ENCODE measurements at regions not wholly inside any gene's neighbourhood (a gene's known extent, or its start where the extent isn't known, plus 50 kb on each side); places are given as distances from the start of the nearest gene placed in this dataset.

DNA sequence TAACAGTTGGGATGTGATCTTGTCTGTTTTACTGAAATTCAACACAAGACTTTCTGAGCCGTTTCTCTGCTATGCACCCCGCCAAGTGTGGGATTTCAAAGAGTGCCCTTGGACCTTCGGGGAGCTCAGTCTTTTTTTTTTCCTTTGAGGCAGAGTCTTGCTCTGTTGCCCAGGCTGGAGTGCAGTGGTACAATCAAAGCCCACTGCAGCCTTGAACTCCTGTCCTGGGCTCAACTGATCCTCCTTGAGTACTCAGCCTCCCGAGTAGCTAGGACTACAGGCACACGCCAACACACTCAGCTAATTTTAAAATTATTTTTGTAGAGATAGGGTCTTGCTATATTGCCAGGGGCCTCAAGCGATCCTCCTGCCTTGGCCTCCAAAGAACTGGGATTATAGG, 162.9 kb downstream of the BAMBI start:
- H3K27me3 ChIP-seq (ENCODE audit: insufficient read depth, low read length): no peaks in the 10 kb centered on the region
- peaks cover 30% of the 10 kb centered on the region for H3K4me1 ChIP-seq (ENCODE audit: control insufficient read depth, insufficient read depth, low read length, unreplicated experiment)
- H3K4me3 ChIP-seq (ENCODE audit: low read depth, low read length): no peak overlapping the region
- H3K27ac ChIP-seq (ENCODE audit: low read depth, low read length): peak overlapping the region; percentile 24; the same call in 1 of the 2 replicates
- no peaks in the 10 kb centered on the region for H3K36me3 ChIP-seq (ENCODE audit: insufficient read depth, low read length)
- H3K79me2 ChIP-seq (ENCODE audit: control insufficient read depth, insufficient read depth, low read length, unreplicated experiment): no peaks in the 10 kb centered on the region
- no peak overlapping the region for H2AFZ ChIP-seq (ENCODE audit: low read length, unreplicated experiment)

DNA sequence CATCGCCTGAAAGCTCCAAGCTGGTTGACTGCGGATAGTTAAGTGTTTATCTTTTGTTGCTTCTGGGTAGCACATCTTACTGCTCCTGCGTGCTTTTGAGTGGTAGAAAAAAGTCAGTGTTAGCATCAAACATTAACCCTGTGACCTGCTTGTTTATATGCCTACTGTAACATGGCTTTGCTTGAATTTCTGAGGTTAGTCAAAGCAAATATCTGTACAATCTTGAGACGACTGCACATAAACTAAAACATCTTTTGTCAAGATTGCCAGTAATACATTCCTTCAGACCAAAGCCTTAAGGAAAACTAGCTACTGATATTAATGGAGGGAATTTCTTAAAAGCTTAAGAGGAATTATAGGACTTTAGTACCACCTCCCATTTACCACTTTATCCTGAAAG, 163.7 kb downstream of the BAMBI start:
- Histone ChIP-seq H3K4me3 (ENCODE audit: low read depth, low read length) (no peak overlapping the region), H2AFZ (ENCODE audit: low read length, unreplicated experiment) (no peak overlapping the region), H3K4me1 (ENCODE audit: control insufficient read depth, insufficient read depth, low read length, unreplicated experiment) (peaks cover 30% of the 10 kb centered on the region), H3K36me3 (ENCODE audit: insufficient read depth, low read length) (no peaks in the 10 kb centered on the region), H3K79me2 (ENCODE audit: control insufficient read depth, insufficient read depth, low read length, unreplicated experiment) (no peaks in the 10 kb centered on the region), H3K27ac (ENCODE audit: low read depth, low read length) (peak overlapping the region; percentile 84; the same call in 1 of the 2 replicates), H3K27me3 (ENCODE audit: insufficient read depth, low read length) (no peaks in the 10 kb centered on the region)

DNA sequence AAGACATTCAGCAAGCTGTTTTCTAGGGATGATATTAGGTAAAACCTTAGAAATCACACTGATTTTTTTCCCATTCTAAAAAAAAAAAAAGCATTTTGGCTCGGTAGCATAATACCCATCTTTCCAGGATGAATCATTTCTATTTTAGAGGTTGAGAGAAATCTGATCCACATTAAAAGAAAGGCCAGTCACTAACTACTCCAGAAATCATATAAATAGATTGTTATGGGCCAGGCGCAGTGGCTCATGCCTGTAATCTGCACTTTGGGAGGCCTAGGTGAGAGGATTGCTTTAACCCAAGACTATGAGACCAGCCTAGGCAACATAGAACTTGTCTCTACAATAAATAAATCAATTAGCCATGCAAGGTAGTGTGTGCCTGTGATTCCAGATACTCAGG, 164.3 kb downstream of the BAMBI start:
- Histone ChIP-seq H3K27ac (ENCODE audit: low read depth, low read length) (peak overlapping the region; percentile 84), H3K36me3 (ENCODE audit: insufficient read depth, low read length) (no peaks in the 10 kb centered on the region), H3K4me3 (ENCODE audit: low read depth, low read length) (no peak overlapping the region), H3K4me1 (ENCODE audit: control insufficient read depth, insufficient read depth, low read length, unreplicated experiment) (peaks cover 30% of the 10 kb centered on the region), H3K79me2 (ENCODE audit: control insufficient read depth, insufficient read depth, low read length, unreplicated experiment) (no peaks in the 10 kb centered on the region), H3K27me3 (ENCODE audit: insufficient read depth, low read length) (no peaks in the 10 kb centered on the region), H2AFZ (ENCODE audit: low read length, unreplicated experiment) (no peak overlapping the region)

DNA sequence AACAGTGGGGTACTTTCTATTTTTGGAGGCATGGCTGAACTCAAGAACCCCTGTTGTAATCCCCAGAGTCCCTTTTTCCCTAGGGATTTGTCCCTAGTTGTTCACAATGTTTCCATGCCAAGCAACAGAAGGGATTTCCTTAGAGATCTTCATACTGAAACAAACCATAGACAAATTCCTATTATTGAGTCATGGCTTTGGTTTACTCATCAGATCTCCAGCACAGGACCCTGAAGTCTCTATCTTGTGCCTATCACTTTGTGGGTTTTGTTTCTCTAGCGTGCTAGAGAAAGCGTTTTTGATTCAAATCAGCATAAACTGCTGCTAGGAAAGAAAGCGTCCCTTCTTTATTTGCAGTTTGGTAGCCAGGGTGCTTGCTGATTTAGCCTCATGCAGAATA, 165.0 kb downstream of the BAMBI start:
- H3K4me3 ChIP-seq (ENCODE audit: low read depth, low read length): no peak overlapping the region
- H3K79me2 ChIP-seq (ENCODE audit: control insufficient read depth, insufficient read depth, low read length, unreplicated experiment): no peaks in the 10 kb centered on the region
- no peak overlapping the region for H2AFZ ChIP-seq (ENCODE audit: low read length, unreplicated experiment)
- H3K27me3 ChIP-seq (ENCODE audit: insufficient read depth, low read length): no peaks in the 10 kb centered on the region
- H3K36me3 ChIP-seq (ENCODE audit: insufficient read depth, low read length): no peaks in the 10 kb centered on the region
- peaks cover 30% of the 10 kb centered on the region for H3K4me1 ChIP-seq (ENCODE audit: control insufficient read depth, insufficient read depth, low read length, unreplicated experiment)
- peak overlapping the region; percentile 84 for H3K27ac ChIP-seq (ENCODE audit: low read depth, low read length)

DNA sequence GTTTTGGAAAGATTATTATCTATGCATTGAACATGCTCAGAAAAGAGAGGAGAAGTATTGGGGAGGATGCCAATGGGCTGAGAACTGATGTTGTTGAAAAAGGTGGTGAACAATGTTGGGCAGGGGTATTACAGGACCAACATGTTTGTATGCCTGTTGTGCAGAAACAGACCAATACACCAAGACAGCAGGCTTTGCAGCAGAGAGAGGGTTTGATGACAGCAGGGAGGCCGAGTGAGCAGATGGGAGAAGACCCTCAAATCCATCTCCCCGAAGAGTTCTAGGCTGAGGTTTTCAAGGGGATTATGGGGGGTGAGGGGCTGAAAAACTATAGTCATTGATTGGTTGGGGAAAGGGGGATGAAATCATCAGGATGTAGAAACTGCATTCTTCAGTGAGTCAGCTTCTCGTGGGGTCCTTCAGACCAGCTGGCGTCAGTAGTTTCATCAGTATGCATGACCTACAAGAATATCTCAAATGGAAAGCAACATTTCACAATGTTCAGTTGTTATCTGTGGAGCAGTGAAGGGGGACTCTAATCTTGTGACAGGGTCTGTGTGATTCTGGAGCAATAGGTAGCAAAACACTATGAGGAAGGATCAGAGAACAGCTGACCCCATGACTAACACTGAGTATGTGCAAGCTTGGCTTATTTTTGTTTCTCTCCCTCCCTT, 167.8 kb downstream of the BAMBI start:
- no peaks in the 10 kb centered on the region for H3K36me3 ChIP-seq (ENCODE audit: insufficient read depth, low read length)
- no peak overlapping the region for H2AFZ ChIP-seq (ENCODE audit: low read length, unreplicated experiment)
- peaks cover 19% of the 10 kb centered on the region for H3K4me1 ChIP-seq (ENCODE audit: control insufficient read depth, insufficient read depth, low read length, unreplicated experiment)
- H3K27ac ChIP-seq (ENCODE audit: low read depth, low read length): peak overlapping the region; percentile 76
- H3K79me2 ChIP-seq (ENCODE audit: control insufficient read depth, insufficient read depth, low read length, unreplicated experiment): no peaks in the 10 kb centered on the region
- H3K4me3 ChIP-seq (ENCODE audit: low read depth, low read length): no peak overlapping the region
- peaks cover 16% of the 10 kb centered on the region for H3K27me3 ChIP-seq (ENCODE audit: insufficient read depth, low read length)

DNA sequence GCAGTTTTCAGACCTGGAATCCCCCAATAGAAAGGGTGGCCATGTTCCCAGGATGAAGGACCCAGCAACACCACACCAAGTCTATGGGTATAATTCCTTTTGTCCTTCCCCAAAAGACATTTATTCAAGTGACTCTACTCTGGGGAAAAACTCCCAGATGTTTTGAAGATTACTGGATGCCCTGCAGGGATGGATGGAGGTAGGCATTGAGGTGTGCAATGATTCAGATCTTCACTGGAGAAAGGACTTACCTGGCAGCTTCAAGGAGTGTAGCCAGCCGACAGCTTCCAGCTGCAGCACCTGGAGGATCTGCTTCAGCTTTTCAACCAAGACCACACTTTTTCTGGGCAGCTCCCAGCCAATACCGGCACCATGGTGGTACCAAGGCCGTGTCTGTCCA, 172.0 kb downstream of the BAMBI start:
- peaks cover 6% of the 10 kb centered on the region for H3K4me1 ChIP-seq (ENCODE audit: control insufficient read depth, insufficient read depth, low read length, unreplicated experiment)
- no peak overlapping the region for H2AFZ ChIP-seq (ENCODE audit: low read length, unreplicated experiment)
- H3K27me3 ChIP-seq (ENCODE audit: insufficient read depth, low read length): peaks cover 55% of the 10 kb centered on the region
- H3K27ac ChIP-seq (ENCODE audit: low read depth, low read length): no peak overlapping the region
- H3K36me3 ChIP-seq (ENCODE audit: insufficient read depth, low read length): no peaks in the 10 kb centered on the region
- no peak overlapping the region for H3K4me3 ChIP-seq (ENCODE audit: low read depth, low read length)
- no peaks in the 10 kb centered on the region for H3K79me2 ChIP-seq (ENCODE audit: control insufficient read depth, insufficient read depth, low read length, unreplicated experiment)

DNA sequence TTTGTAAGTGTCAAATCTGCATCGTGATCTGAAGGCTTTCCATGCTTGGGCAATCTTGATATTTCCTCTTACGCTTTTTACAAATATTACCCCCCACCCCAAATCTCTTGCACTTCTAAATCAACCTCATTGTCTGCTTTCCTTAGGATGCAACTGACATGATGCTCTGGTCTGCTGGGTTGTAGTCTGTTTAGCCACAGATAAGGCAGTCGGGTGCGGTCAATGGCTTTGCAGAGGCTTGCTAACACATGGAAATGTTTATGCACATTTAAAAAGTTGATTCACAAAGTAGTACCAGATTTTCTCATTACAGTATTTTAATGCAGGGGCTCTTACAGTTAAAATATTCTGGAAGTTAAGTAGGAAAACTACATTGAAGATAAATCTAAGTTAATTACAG, 172.5 kb downstream of the BAMBI start:
- Histone ChIP-seq H3K4me3 (ENCODE audit: low read depth, low read length) (no peak overlapping the region), H3K27me3 (ENCODE audit: insufficient read depth, low read length) (peaks cover 58% of the 10 kb centered on the region), H2AFZ (ENCODE audit: low read length, unreplicated experiment) (no peak overlapping the region), H3K27ac (ENCODE audit: low read depth, low read length) (no peak overlapping the region), H3K4me1 (ENCODE audit: control insufficient read depth, insufficient read depth, low read length, unreplicated experiment) (peaks cover 3% of the 10 kb centered on the region), H3K36me3 (ENCODE audit: insufficient read depth, low read length) (no peaks in the 10 kb centered on the region), H3K79me2 (ENCODE audit: control insufficient read depth, insufficient read depth, low read length, unreplicated experiment) (no peaks in the 10 kb centered on the region)

DNA sequence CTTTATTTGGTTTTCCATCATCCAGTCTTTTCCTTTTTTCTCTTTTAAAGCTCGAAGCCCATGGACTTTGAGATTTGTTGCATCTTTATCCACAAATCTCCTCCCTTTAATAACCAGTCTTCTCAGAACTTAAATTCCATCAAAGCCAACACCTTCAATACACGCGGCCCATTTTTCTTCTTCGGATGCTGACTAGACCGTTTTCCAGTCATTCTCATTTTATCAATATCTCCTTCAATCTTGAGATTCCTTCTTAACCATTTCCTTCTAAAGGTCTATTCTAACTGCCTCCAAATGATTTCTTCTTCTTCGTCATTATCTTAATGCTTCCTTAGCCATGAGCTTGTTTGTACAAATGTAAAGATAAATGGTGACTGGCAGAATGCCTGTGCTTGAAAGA, 173.5 kb downstream of the BAMBI start:
- H3K27me3 ChIP-seq (ENCODE audit: insufficient read depth, low read length): peaks cover 58% of the 10 kb centered on the region
- H3K36me3 ChIP-seq (ENCODE audit: insufficient read depth, low read length): no peaks in the 10 kb centered on the region
- no peak overlapping the region for H3K4me3 ChIP-seq (ENCODE audit: low read depth, low read length)
- H3K27ac ChIP-seq (ENCODE audit: low read depth, low read length): no peak overlapping the region
- no peaks in the 10 kb centered on the region for H3K79me2 ChIP-seq (ENCODE audit: control insufficient read depth, insufficient read depth, low read length, unreplicated experiment)
- H3K4me1 ChIP-seq (ENCODE audit: control insufficient read depth, insufficient read depth, low read length, unreplicated experiment): no peaks in the 10 kb centered on the region
- H2AFZ ChIP-seq (ENCODE audit: low read length, unreplicated experiment): no peak overlapping the region

DNA sequence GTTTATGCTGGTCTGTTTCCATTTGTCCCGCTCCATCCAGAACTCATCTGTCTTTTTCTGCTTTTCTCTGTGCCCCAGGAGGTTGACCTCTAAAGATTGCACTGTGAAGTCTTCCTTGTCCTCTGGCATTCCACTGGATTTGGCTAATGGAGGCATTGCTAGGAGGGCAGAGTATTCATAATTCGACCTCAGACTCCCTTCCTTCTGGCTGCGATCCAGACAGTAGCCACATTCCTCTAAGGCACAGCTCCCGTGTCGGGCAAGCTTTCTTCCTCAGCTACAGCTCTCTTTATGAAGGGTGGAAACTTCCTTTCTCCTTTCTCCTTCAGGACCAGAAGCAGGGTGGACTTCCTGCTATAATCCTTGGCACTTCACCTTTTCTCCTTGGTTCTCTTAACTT, 175.9 kb downstream of the BAMBI start:
- H3K36me3 ChIP-seq (ENCODE audit: insufficient read depth, low read length): no peaks in the 10 kb centered on the region
- H3K4me1 ChIP-seq (ENCODE audit: control insufficient read depth, insufficient read depth, low read length, unreplicated experiment): no peaks in the 10 kb centered on the region
- peaks cover 62% of the 10 kb centered on the region for H3K27me3 ChIP-seq (ENCODE audit: insufficient read depth, low read length)
- H3K27ac ChIP-seq (ENCODE audit: low read depth, low read length): no peak overlapping the region
- H2AFZ ChIP-seq (ENCODE audit: low read length, unreplicated experiment): no peak overlapping the region
- no peaks in the 10 kb centered on the region for H3K79me2 ChIP-seq (ENCODE audit: control insufficient read depth, insufficient read depth, low read length, unreplicated experiment)
- H3K4me3 ChIP-seq (ENCODE audit: low read depth, low read length): no peak overlapping the region

DNA sequence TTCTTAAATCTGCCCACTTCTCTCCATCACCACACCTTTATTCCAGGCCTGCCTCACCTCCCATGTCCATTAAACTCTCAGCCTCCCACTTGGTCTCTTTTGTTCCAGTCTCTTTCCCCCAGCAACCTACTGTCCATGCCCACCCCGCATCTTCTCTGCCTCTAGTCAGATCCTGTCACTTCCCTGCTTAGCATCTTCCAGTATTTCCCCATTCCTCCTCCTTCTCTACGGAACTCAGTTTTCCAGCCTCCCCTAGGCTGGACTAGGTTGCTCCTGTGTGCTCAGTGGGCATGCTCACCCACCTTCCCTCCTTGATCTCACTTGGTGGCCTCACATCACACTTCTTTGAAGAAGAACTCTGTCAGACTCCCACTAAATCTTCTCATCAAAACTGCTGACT, 179.8 kb downstream of the BAMBI start:
- Histone ChIP-seq H3K27ac (ENCODE audit: low read depth, low read length) (no peak overlapping the region), H3K4me1 (ENCODE audit: control insufficient read depth, insufficient read depth, low read length, unreplicated experiment) (no peaks in the 10 kb centered on the region), H3K79me2 (ENCODE audit: control insufficient read depth, insufficient read depth, low read length, unreplicated experiment) (no peaks in the 10 kb centered on the region), H3K36me3 (ENCODE audit: insufficient read depth, low read length) (no peaks in the 10 kb centered on the region), H3K27me3 (ENCODE audit: insufficient read depth, low read length) (peaks cover 51% of the 10 kb centered on the region), H3K4me3 (ENCODE audit: low read depth, low read length) (no peak overlapping the region), H2AFZ (ENCODE audit: low read length, unreplicated experiment) (no peak overlapping the region)

DNA sequence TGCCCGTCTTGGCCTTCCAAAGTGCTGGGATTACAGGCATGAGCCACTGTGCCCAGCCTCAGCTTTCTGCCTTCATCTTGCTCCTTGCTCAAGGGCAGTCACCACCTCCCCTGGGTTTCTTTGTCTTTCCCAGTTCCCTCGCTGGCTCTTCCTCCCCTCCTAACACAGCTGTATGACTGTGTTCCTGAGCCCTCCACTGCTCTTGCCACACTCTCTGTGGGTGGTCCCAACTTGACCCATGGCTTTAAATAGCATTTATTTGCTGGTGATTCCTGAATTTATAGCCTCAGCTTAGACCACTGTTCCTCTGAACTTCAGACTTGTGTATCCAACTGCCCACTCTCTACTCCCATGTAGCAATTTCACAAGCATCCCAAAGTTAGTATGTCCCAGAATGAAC, 181.3 kb downstream of the BAMBI start:
- Histone ChIP-seq H3K36me3 (ENCODE audit: insufficient read depth, low read length) (no peaks in the 10 kb centered on the region), H3K79me2 (ENCODE audit: control insufficient read depth, insufficient read depth, low read length, unreplicated experiment) (no peaks in the 10 kb centered on the region), H3K27me3 (ENCODE audit: insufficient read depth, low read length) (peaks cover 43% of the 10 kb centered on the region), H3K4me3 (ENCODE audit: low read depth, low read length) (no peak overlapping the region), H2AFZ (ENCODE audit: low read length, unreplicated experiment) (no peak overlapping the region), H3K27ac (ENCODE audit: low read depth, low read length) (no peak overlapping the region), H3K4me1 (ENCODE audit: control insufficient read depth, insufficient read depth, low read length, unreplicated experiment) (no peaks in the 10 kb centered on the region)

All from ACC112 (cell line).